Activated T-helper 9 cell treated with anti-CD3 and anti-CD28 coated beads, Interleukin-2, amount 50 U/mL, for 16 hours (primary cell): ENCODE measurements at regions not wholly inside any gene's neighbourhood (a gene's known extent, or its start where the extent isn't known, plus 50 kb on each side); places are given as distances from the start of the nearest gene placed in this dataset.

Experiments
- DNase-seq: peaks from one replicate; pipeline ENCODE4 v3.0.0-alpha.2; 2020; ENCODE audit warnings: low read depth

- DNase-seq = no peak
Measured at GRCh38 chr11:15882876-15883454, 473.4 kb downstream of the SOX6 start.

- DNase-seq = no peak
Measured at GRCh38 chr11:15883455-15883920, 472.9 kb downstream of the SOX6 start.

GRCh38 chr11:15884141-15884540, 472.2 kb downstream of the SOX6 start:
- no peak for DNase-seq

GRCh38 chr11:15884777-15885540, 471.4 kb downstream of the SOX6 start:
- DNase-seq = no peak

GRCh38 chr11:15885854-15886253, 470.5 kb downstream of the SOX6 start:
- no peak for DNase-seq

GRCh38 chr11:15886299-15886698, 470.0 kb downstream of the SOX6 start:
- DNase-seq = no peak

GRCh38 chr11:15886866-15887265, 469.5 kb downstream of the SOX6 start:
- DNase-seq = no peak

GRCh38 chr11:15888556-15889345, 467.6 kb downstream of the SOX6 start:
- no peak for DNase-seq

- no peak for DNase-seq
Measured at GRCh38 chr11:15889363-15890030, 466.8 kb downstream of the SOX6 start.

GRCh38 chr11:15890031-15890713, 466.2 kb downstream of the SOX6 start:
- no peak for DNase-seq

GRCh38 chr11:15893080-15893492, 463.3 kb downstream of the SOX6 start:
- DNase-seq = no peak

GRCh38 chr11:15896026-15896425, 460.3 kb downstream of the SOX6 start:
- no peak for DNase-seq

- no peak for DNase-seq
Measured at GRCh38 chr11:15896530-15896929, 459.8 kb downstream of the SOX6 start.

GRCh38 chr11:15897211-15897960, 459.0 kb downstream of the SOX6 start:
- DNase-seq = no peak

- DNase-seq = no peak
Measured at GRCh38 chr11:15901054-15901453, 455.3 kb downstream of the SOX6 start.

- no peak for DNase-seq
Measured at GRCh38 chr11:15901790-15902189, 454.6 kb downstream of the SOX6 start.

- no peak for DNase-seq
Measured at GRCh38 chr11:15903246-15903645, 453.1 kb downstream of the SOX6 start.

GRCh38 chr11:15905366-15906104, 450.8 kb downstream of the SOX6 start:
- DNase-seq = no peak

GRCh38 chr11:15906481-15907035, 449.8 kb downstream of the SOX6 start:
- no peak for DNase-seq

- DNase-seq = no peak
Measured at GRCh38 chr11:15907806-15908205, 448.5 kb downstream of the SOX6 start.
